ENCODE measurements at regions not wholly inside any gene's neighbourhood (a gene's known extent, or its start where the extent isn't known, plus 50 kb on each side); places are given as distances from the start of the nearest gene placed in this dataset.

GRCh38 chr9:26399556-26399955, 493.0 kb downstream of the CAAP1 start:
- TF ChIP-seq GATA3 (IDR thresholded peaks at IDR 0.05; ENCODE audit: low read depth, low read length), result no peak
- TF ChIP-seq GATA2 (IDR thresholded peaks at IDR 0.05; ENCODE audit: low read depth, low read length), result no peak

GRCh38 chr9:26394025-26394424, 498.6 kb downstream of the CAAP1 start:
- TF ChIP-seq GATA3 (IDR thresholded peaks at IDR 0.05; ENCODE audit: low read depth, low read length), result no peak
- TF ChIP-seq GATA2 (IDR thresholded peaks at IDR 0.05; ENCODE audit: low read depth, low read length), result no peak

GRCh38 chr9:26392639-26393038, 500.0 kb downstream of the CAAP1 start:
- TF ChIP-seq GATA3 (IDR thresholded peaks at IDR 0.05; ENCODE audit: low read depth, low read length), result no peak
- TF ChIP-seq GATA2 (IDR thresholded peaks at IDR 0.05; ENCODE audit: low read depth, low read length), result no peak

DNA sequence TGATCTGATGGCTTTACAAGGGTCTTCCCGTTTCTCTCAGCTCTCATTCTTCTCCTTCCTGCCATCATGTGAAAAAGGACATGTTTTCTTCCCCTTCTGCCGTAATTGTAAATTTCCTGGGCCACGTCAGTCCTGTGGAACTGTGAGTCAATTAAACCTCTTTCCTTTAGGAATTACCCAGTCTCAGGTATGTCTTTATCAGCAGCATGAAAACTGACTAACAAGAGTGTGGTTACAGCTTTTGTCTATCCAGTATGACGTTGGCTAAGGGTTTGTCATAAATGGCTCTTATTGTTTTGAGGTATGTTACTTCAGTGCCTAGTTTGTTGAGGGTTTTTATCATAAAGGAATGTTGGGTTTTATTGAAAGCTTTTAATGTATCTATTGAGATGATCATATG, 501.6 kb downstream of the CAAP1 start:
- no peak for TF ChIP-seq GATA2 (IDR thresholded peaks at IDR 0.05; ENCODE audit: low read depth, low read length)
- no peak for TF ChIP-seq GATA3 (IDR thresholded peaks at IDR 0.05; ENCODE audit: low read depth, low read length)

DNA sequence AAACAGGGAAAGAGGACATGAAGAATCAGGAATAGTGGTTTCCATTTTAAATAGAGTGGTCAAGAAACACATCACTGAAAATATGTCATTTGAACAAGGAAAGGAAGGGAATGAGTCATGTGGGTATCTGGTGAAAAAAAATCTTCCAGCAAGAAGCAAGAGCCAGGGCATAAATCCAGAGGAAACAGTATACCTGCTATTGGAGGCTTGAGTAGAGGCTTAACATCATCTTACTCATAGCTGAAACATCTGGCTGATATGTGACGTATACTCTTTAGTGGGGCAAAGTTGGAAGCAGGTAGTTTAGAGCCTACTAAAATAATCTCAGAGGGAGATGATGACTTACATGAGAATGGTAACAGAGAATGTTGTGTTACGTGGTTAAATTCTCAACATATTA, 517.2 kb downstream of the CAAP1 start:
- no peak for TF ChIP-seq GATA3 (IDR thresholded peaks at IDR 0.05; ENCODE audit: low read depth, low read length)
- no peak for TF ChIP-seq GATA2 (IDR thresholded peaks at IDR 0.05; ENCODE audit: low read depth, low read length)

- TF ChIP-seq GATA2 (IDR thresholded peaks at IDR 0.05; ENCODE audit: low read depth, low read length), result no peak
- no peak for TF ChIP-seq GATA3 (IDR thresholded peaks at IDR 0.05; ENCODE audit: low read depth, low read length)
Observed at GRCh38 chr9:26373616-26374015, 519.0 kb downstream of the CAAP1 start.

GRCh38 chr9:26371236-26371635, 521.4 kb downstream of the CAAP1 start:
- no peak for TF ChIP-seq GATA3 (IDR thresholded peaks at IDR 0.05; ENCODE audit: low read depth, low read length)
- no peak for TF ChIP-seq GATA2 (IDR thresholded peaks at IDR 0.05; ENCODE audit: low read depth, low read length)

DNA sequence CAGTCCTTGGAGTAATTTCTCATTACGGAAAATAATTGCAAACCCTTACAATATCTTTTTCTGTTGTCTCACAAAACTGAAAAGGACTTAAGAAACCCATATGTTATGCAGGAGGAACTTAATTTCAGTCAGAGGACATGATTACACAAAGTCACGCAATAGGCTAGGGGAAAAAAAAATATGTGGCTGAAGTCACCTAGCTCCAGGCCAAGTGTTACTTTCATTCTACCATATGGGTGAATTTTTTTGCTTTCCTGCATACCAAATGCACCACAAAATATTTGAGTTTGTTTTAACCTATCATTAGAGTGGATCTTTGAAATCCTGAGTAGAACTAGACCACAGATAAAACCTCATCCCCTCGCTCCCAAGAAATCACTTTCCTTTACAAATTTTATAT, 523.5 kb downstream of the CAAP1 start:
- no peak for TF ChIP-seq GATA3 (IDR thresholded peaks at IDR 0.05; ENCODE audit: low read depth, low read length)
- no peak for TF ChIP-seq GATA2 (IDR thresholded peaks at IDR 0.05; ENCODE audit: low read depth, low read length)

GRCh38 chr9:26368241-26368640, 524.4 kb downstream of the CAAP1 start:
- TF ChIP-seq GATA2 (IDR thresholded peaks at IDR 0.05; ENCODE audit: low read depth, low read length) (no peak), GATA3 (IDR thresholded peaks at IDR 0.05; ENCODE audit: low read depth, low read length) (no peak)

DNA sequence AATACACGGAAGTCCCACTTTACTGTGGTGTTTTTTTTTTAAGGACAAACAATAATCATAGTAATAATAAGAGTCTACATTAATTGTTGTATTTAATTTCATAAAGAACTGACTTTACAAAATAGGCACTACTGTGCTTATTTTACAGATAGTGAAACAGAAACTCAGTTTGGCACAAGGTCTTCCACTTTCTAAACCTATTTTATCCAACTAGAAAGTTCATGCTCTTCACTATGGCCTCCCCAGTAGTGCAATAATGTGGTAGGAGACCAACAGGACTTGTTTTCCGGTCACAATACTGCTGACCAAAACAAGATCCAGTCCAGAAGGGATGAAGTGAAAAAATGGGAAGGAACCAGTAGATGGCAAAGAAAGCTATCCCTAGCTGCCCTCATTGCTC, 531.6 kb downstream of the CAAP1 start:
- no peak for TF ChIP-seq GATA3 (IDR thresholded peaks at IDR 0.05; ENCODE audit: low read depth, low read length)
- no peak for TF ChIP-seq GATA2 (IDR thresholded peaks at IDR 0.05; ENCODE audit: low read depth, low read length)

- no peak for TF ChIP-seq GATA3 (IDR thresholded peaks at IDR 0.05; ENCODE audit: low read depth, low read length)
- no peak for TF ChIP-seq GATA2 (IDR thresholded peaks at IDR 0.05; ENCODE audit: low read depth, low read length)
Observed at GRCh38 chr9:26358836-26359235, 533.8 kb downstream of the CAAP1 start.

DNA sequence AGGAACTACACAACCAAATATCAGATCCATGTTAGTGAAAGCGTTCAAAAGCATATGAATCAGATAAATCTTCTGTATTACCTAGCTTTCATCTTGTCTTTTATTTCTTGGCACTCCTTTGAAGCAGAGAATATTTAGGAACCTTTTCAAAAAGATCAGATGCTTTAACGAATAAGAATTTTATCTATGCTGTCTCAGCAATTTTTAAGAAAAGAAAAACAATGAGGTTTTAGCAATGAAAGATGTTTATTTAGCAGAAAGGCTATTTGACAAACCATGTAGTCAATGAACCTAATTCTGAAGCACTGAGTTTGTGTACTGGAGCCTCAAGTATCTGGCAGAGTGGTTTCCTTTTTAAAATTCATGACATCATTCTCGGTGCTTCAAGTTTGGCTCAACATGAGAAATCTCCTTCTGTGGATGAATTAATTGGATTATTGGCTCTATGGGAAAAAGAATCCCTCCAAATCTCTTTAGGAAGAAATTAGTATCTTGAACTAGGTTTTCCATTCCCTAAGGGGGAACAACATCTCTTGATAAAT, 534.7 kb downstream of the CAAP1 start:
- no peak for TF ChIP-seq GATA2 (IDR thresholded peaks at IDR 0.05; ENCODE audit: low read depth, low read length)
- TF ChIP-seq GATA3 (IDR thresholded peaks at IDR 0.05; ENCODE audit: low read depth, low read length), result no peak

DNA sequence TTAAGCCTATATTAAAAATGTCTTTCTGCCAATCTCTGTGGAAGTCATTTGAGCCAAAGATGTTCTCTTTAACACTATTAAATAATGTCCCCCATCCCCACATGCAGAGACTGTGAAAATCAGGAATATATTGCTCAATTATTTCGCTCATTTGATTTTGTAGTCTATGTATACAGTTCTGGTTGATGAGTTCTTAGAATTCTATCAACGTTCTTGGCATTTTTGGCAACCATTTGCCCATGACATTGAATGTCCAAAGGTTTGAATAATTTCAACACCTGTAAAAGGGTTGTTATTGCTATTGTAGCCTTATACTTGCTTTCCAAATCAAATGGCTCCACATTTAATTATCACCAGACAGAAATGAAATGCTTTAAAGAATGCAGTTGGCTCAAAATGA, 536.1 kb downstream of the CAAP1 start:
- TF ChIP-seq GATA2 (IDR thresholded peaks at IDR 0.05; ENCODE audit: low read depth, low read length) (no peak), GATA3 (IDR thresholded peaks at IDR 0.05; ENCODE audit: low read depth, low read length) (no peak)

DNA sequence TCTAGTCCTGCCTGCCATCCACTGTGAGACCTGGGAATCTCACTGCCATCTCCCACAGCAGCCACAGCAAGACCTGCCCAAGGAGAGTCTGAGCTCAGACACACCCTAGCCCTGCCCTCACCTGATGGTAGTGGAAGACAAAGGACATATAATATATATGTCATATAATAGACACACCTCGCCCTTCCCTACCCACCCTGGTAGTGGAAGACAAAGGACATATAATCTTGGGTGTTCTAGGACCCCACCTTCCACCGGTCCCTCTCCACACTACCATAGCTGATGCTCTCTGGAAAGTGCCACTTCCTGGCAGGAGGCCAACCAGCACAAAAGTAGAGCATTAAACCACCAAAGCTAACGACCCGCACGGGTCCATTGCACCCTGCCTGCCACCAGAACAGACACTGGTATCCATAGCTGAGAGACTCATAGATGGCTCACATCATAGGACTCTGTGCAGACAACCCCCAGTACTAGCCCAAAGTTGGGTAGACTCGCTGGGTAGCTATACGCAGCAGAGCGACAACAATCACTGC, 545.6 kb downstream of the CAAP1 start:
- no peak for TF ChIP-seq GATA3 (IDR thresholded peaks at IDR 0.05; ENCODE audit: low read depth, low read length)

DNA sequence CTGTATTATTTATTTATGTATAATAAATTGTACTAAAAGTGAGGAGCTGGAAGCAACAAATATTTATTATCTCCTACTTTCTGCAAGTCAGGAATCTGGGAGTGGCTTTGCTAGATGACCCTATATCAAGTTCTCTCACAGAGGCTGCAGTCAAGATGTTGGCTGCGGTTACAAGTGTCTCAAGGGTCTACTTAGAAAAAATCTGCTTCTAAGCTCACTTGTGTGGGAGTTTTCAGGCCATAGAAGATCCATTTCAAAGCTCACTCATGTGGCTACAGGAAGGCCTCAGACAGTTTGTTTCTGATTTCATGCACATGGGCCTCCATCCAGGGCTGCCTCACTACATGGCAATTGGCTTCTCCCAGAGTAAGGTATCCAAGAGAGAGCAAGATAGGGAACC, 551.1 kb downstream of the CAAP1 start:
- TF ChIP-seq GATA3 (IDR thresholded peaks at IDR 0.05; ENCODE audit: low read depth, low read length) (no peak), GATA2 (IDR thresholded peaks at IDR 0.05; ENCODE audit: low read depth, low read length) (no peak)

DNA sequence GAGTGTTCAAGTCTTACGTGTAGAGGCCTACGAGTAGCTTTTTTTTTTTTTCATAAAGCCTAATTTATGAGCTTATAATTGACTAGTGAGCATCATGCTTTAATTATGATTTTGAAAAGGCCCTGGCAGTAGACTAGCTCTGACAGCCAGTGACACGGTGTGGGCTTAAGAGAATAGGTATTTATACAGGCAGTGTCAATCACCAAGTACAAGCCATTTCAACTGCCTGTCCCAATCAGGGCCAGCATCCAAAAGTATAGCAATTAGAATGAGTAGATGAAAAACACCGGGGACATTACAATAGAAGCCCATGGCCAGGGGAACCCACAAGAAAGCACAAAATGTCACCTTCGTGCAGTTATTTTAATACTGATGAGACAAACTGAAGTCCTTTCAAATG, 552.8 kb downstream of the CAAP1 start:
- no peak for TF ChIP-seq GATA3 (IDR thresholded peaks at IDR 0.05; ENCODE audit: low read depth, low read length)
